Gastroesophageal sphincter (tissue), 4 donors: ENCODE measurements at regions not wholly inside any gene's neighbourhood (a gene's known extent, or its start where the extent isn't known, plus 50 kb on each side); places are given as distances from the start of the nearest gene placed in this dataset.

Source experiments
- ATAC-seq: fragments of 150-250 bp; one replicate; pipeline ENCODE4 v1.9.1; 2016; ENCODE audit warnings: mild to moderate bottlenecking, moderate library complexity
- H3K27ac ChIP-seq, 4 donors: fragments of 200-600 bp; sonication (generic) in 3 of 4; 1 replicate in 3 of 4; 2 replicates in 1 of 4; pipeline ENCODE4 v1.5.1; 2016 to 2019
- H3K27me3 ChIP-seq: fragments of 200-600 bp; sonication (generic); one replicate; pipeline ENCODE4 v1.5.1; 2019
- H3K36me3 ChIP-seq, 2 donors: fragments of 200-600 bp; sonication (generic); one replicate each; pipeline ENCODE4 v1.5.1; 2019; ENCODE audit warnings: control low read depth in 1 of 2
- H3K4me1 ChIP-seq, 3 donors: fragments of 200-600 bp; sonication (generic); 1 replicate in 2 of 3; 2 replicates in 1 of 3; pipeline ENCODE4 v1.5.1; 2016 to 2019; ENCODE audit warnings: control low read depth in 2 of 3
- H3K4me3 ChIP-seq, 2 donors: fragments of 200-600 bp; sonication (generic); one replicate each; pipeline ENCODE4 v1.5.1; 2019; ENCODE audit warnings: mild to moderate bottlenecking in 1 of 2, moderate library complexity in 1 of 2
- H3K9me3 ChIP-seq, 3 donors: fragments of 200-600 bp; sonication (generic); one replicate each; pipeline ENCODE4 v1.5.1; 2017 to 2019; ENCODE audit warnings: control low read depth in 2 of 3
- EP300 ChIP-seq: sonication (generic); formaldehyde crosslinking; IDR thresholded peaks from one replicate; pipeline ENCODE4 v1.6.1; 2017; ENCODE audit warnings: antibody characterized with exemption, mild to moderate bottlenecking
- POLR2A ChIP-seq, 2 donors: fragments of 450-650 bp; IDR thresholded peaks; one replicate each; pipeline ENCODE4 v1.6.1; 2017; ENCODE audit warnings: antibody characterized with exemption in 2 of 2, mild to moderate bottlenecking in 2 of 2, moderate library complexity in 1 of 2
- POLR2AphosphoS5 ChIP-seq: sonication (generic); formaldehyde crosslinking; IDR thresholded peaks from one replicate; pipeline ENCODE4 v1.6.1; 2017; ENCODE audit warnings: antibody characterized with exemption
- WGBS, 2 donors: methylation state at CpG; one replicate each; pipeline ENCODE4 v1.1.5; 2018; ENCODE audit warnings: low coverage in 1 of 2; 5-methylcytosine and 5-hydroxymethylcytosine counted together
- TF ChIP-seq, protein P1 (sequence below), 4 experiments: fragments of 200-600 bp in 2 of 4; fragments of 450-650 bp in 2 of 4; sonication (generic) in 1 of 4; IDR thresholded peaks; one replicate each; pipeline ENCODE4 v1.5.1; 2017 to 2019; ENCODE audit warnings: antibody characterized with exemption in 4 of 4, mild to moderate bottlenecking in 2 of 4, moderate library complexity in 2 of 4

DNA sequence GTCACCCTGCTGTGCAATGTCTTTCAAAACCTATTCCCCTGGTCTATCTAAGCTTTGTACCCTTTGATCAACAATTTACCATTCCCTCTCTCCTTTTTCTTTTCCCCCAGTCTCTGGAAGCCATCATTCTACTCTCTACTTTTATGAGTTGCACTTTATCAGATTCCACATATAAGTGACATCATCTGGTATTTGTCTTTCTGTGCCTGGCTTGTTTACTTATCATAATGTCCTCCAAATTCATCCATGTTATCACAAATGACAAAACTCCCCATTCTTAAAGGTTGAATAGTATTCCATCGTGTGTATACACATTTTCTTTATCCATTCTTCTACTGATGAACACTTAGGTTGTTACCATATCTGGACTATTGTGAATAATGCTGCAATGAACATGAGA, 344.2 kb upstream of the CCNH start:
- no peak for ATAC-seq
- WGBS, 2 donors: 71 to 81% methylated on average over 1 of the region's 1 CpG
- TF ChIP-seq EP300 (no peak), POLR2A (IDR thresholded peaks at IDR 0.05) (no peak), POLR2AphosphoS5 (no peak)
- TF ChIP-seq, protein P1, sequence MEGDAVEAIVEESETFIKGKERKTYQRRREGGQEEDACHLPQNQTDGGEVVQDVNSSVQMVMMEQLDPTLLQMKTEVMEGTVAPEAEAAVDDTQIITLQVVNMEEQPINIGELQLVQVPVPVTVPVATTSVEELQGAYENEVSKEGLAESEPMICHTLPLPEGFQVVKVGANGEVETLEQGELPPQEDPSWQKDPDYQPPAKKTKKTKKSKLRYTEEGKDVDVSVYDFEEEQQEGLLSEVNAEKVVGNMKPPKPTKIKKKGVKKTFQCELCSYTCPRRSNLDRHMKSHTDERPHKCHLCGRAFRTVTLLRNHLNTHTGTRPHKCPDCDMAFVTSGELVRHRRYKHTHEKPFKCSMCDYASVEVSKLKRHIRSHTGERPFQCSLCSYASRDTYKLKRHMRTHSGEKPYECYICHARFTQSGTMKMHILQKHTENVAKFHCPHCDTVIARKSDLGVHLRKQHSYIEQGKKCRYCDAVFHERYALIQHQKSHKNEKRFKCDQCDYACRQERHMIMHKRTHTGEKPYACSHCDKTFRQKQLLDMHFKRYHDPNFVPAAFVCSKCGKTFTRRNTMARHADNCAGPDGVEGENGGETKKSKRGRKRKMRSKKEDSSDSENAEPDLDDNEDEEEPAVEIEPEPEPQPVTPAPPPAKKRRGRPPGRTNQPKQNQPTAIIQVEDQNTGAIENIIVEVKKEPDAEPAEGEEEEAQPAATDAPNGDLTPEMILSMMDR (IDR thresholded peaks at IDR 0.05): no peak

DNA sequence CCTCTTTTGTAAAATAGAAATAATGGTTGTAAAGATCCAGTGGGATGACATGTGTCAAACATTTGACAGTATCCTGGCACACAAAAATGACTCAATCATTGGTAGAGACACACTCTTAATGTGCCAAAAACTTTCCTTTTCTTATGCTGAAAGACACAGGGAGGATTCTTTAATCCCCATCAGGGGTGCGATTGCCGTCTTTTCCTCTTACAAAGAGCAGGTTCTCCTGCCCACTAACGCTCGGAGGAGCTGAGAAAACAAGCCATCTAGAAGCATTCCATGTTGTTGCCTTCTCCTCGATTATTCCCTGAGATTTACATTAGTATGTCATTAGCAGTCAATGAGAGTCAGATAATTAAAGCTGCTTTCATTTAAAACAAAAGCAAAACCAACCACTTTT, 342.6 kb upstream of the CCNH start:
- ATAC-seq: no peak
- Histone ChIP-seq H3K27ac (no peak overlapping the region), H3K36me3 (no peaks in the 10 kb centered on the region), H3K4me1 (no peaks in the 10 kb centered on the region), H3K4me3 (no peak overlapping the region), H3K9me3 (no peaks in the 10 kb centered on the region), H3K27me3 (peaks cover 6% of the 10 kb centered on the region)
- TF ChIP-seq POLR2AphosphoS5 (no peak), POLR2A (IDR thresholded peaks at IDR 0.05) (no peak), EP300 (no peak)
- TF ChIP-seq, protein P1 (IDR thresholded peaks at IDR 0.05): no peak
- WGBS, 2 donors: 14 to 35% methylated on average over 1 to 5 of the region's 5 CpGs

More for the DNA sequence above, 344.2 kb upstream of the CCNH start:
- Histone ChIP-seq H3K36me3 (no peaks in the 10 kb centered on the region), H3K4me1 (no peaks in the 10 kb centered on the region), H3K27me3 (peaks cover 6% of the 10 kb centered on the region), H3K4me3 (no peak overlapping the region), H3K9me3 (no peaks in the 10 kb centered on the region), H3K27ac (no peak overlapping the region)

DNA sequence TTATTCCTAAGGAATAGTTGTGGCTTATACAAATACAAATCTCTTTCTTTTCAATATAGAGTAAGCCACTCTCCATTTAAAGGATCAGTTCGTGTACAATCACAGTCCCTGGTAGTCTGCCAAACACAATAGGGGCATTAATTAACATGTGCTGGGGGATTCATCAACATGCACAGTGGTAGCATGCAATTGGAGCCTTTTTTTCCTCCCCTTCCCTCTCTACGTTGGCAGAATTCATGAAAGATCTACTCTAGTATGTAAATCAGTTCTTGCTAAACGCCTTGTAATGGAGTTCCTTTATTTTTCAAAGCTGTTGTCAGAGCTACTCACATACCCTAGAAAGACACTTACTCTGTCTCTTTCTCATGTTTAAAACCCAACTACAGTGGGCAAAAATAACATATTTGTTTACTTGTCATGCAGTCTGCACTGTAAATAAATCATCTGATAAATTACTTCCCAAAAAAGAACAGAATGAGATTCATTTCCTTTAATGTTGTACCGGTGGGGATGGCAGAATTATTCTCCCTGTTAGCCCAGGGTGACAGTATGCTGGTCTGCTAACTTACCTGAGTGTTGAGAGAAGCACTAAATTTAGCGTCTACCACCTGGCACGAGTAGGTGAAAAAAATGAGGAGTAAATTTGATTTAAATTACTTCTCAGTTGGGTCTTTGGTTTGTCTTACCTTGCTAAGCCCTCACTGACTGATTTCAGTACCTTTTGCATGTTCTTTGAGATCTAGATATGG, 341.5 kb upstream of the CCNH start:
- no peaks in the 10 kb centered on the region for H3K4me1 ChIP-seq
- no peaks in the 10 kb centered on the region for H3K9me3 ChIP-seq
- TF ChIP-seq POLR2A (IDR thresholded peaks at IDR 0.05) (no peak), EP300 (no peak), POLR2AphosphoS5 (no peak)
- TF ChIP-seq, protein P1 (IDR thresholded peaks at IDR 0.05): no peak
- ATAC-seq: no peak
- no peak overlapping the region for H3K4me3 ChIP-seq
- 18 to 26% methylated on average over 6 of the region's 6 CpGs for WGBS, 2 donors
- peaks cover 6% of the 10 kb centered on the region for H3K27me3 ChIP-seq
- no peak overlapping the region for H3K27ac ChIP-seq
- no peaks in the 10 kb centered on the region for H3K36me3 ChIP-seq

DNA sequence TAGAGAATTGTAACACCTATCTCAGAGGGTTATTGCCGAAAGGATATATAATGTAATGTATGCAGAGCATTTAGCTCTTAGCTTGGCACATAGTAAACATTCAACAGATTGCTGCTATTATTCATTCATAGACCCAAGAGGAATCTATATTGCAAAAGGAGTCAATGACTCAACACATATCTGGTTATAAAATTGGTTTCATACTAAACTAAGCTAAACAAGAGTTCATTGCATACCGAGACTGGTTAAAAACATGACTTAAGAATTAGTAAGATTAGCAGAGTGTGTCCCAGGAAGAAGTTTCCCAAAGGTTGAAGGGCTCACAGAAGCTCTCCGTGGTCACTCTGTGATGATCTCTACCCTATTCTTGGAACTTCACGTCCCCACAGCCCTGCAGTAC, 339.6 kb upstream of the CCNH start:
- no peaks in the 10 kb centered on the region for H3K36me3 ChIP-seq
- no peak for TF ChIP-seq POLR2A (IDR thresholded peaks at IDR 0.05)
- H3K27me3 ChIP-seq: peaks cover 6% of the 10 kb centered on the region
- whole genome bisulfite sequencing, 2 donors: 77 to 90% methylated on average over 4 of the region's 4 CpGs
- ATAC-seq: no peak
- no peaks in the 10 kb centered on the region for H3K4me1 ChIP-seq
- no peak overlapping the region for H3K27ac ChIP-seq
- no peaks in the 10 kb centered on the region for H3K9me3 ChIP-seq
- H3K4me3 ChIP-seq: no peak overlapping the region

DNA sequence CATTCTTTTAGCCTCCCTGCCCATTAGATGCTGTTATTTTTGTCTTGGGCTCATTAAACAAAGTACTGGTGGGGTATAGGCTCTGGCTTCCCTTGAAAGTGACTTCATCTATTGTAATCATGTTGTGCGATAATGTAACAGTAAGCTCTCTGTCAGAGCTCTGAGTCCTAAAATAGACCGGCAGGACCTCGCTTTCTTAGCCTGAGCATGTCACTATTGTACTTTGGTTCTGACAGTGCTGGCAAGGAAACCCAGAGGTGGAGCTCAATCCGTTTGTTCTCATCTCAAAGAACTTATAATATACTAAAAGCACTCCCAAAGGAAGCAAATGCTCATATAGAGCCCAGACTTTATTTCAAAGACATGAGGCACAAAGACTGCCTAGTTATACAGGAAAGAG, 339.1 kb upstream of the CCNH start:
- no peaks in the 10 kb centered on the region for H3K4me1 ChIP-seq
- no peak overlapping the region for H3K4me3 ChIP-seq
- H3K27ac ChIP-seq: no peak overlapping the region
- WGBS, 2 donors: 51% methylated on average over 4 of the region's 4 CpGs; no CpG with 5 or more reads in 1 of the 2 donors
- TF ChIP-seq POLR2A (IDR thresholded peaks at IDR 0.05) (no peak), EP300 (no peak), POLR2AphosphoS5 (no peak)
- TF ChIP-seq, protein P1 (IDR thresholded peaks at IDR 0.05): no peak
- no peak for ATAC-seq
- no peaks in the 10 kb centered on the region for H3K9me3 ChIP-seq
- H3K27me3 ChIP-seq: peaks cover 5% of the 10 kb centered on the region
- no peaks in the 10 kb centered on the region for H3K36me3 ChIP-seq
